Muscle layer of colon (tissue), 2 donors: ENCODE measurements at regions not wholly inside any gene's neighbourhood (a gene's known extent, or its start where the extent isn't known, plus 50 kb on each side); places are given as distances from the start of the nearest gene placed in this dataset.

Source experiments
- H3K27ac ChIP-seq: one replicate; pipeline ENCODE4 v1.7.0; 2013; ENCODE audit warnings: low read depth, mild to moderate bottlenecking, low read length, moderate library complexity
- H3K27me3 ChIP-seq, 2 donors: one replicate each; pipeline ENCODE4 v1.7.0; 2013; ENCODE audit warnings: low read length in 2 of 2, mild to moderate bottlenecking in 2 of 2; ENCODE audit not compliant: insufficient read depth in 2 of 2, control insufficient read depth in 1 of 2
- H3K36me3 ChIP-seq: one replicate; pipeline ENCODE4 v1.7.0; 2013; ENCODE audit warnings: mild to moderate bottlenecking, low read length; ENCODE audit not compliant: insufficient read depth
- H3K4me1 ChIP-seq: one replicate; pipeline ENCODE4 v1.7.0; 2013; ENCODE audit warnings: mild to moderate bottlenecking, low read length; ENCODE audit not compliant: insufficient read depth
- H3K4me3 ChIP-seq, 2 donors: one replicate each; pipeline ENCODE4 v1.7.0; 2013; ENCODE audit warnings: low read length in 2 of 2, low read depth in 1 of 2, mild to moderate bottlenecking in 1 of 2, moderate library complexity in 1 of 2
- H3K9ac ChIP-seq: one replicate; pipeline ENCODE4 v1.7.0; 2013; ENCODE audit warnings: low read length
- H3K9me3 ChIP-seq: one replicate; pipeline ENCODE4 v1.7.0; 2013; ENCODE audit warnings: mild to moderate bottlenecking, low read length
- donor health status: abdominal sarcoma.
- donor health status: Adenocarcinoma of cecum.

DNA sequence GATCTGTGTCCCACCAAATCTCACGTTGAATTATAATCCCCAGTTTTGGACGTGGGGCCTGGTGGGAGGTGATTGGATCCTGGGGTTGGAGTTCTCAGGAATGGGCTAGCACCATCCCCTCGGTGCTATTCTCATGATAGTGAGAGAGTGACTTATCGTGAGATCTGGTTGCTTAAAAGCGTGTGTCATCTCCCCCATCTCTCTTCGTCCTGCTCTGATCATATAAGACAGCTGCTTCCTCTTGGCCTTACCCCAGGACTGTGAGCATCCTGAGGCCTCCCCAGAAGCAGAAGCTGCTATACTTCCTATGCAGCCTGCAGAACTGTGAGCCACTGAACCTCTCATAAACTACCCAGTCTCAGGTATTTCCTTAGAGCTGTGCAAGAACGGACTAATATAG lies 163.7 kb upstream of the NDUFV2 start:
- Histone ChIP-seq H3K9me3 (no peaks in the 10 kb centered on the region), H3K9ac (no peak overlapping the region), H3K4me1 (no peaks in the 10 kb centered on the region), H3K27ac (no peak overlapping the region), H3K36me3 (no peaks in the 10 kb centered on the region), H3K4me3 (no peak overlapping the region), H3K27me3 (no peaks in the 10 kb centered on the region)

DNA sequence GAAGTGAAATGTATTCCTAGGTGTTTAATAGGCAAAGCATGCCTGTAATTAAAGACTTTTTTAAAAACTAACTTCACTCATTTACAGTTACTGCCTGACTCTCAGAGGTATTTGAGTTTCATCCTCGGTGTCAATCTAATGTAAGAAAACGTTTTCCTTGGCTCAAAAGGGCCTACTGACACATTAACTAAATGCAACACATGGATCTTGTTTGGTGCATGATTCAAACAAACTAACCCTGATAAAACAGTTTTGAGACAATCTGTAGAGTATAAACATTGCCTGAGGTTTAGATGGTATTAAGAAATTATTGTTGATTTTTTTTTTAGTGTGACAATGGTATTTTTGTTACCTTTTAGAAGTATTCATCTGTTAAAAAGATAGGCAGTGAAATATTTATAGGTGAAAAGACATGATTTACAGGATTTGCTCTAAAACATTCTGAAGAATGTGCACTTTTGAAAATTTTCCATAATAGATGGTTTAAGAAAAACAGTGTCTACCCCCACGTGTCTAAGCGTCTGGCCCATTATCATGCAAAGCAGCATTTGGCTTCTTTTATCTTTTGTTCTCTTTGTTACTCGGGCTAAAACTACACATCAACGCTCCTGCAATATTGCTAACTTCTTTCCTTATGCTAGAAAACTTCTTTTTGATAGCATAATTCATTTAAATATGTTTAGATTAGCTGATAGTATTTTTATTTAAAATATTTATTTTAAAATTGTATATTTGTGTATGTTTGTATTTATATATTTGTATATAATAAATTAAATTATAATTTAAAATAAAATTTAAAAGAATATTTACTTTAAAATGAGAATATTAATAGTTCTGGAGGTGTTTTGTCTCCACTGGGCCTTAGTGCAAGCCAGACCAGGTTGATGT lies 160.2 kb upstream of the NDUFV2 start:
- Histone ChIP-seq H3K9ac (no peak overlapping the region), H3K4me3 (no peak overlapping the region), H3K27ac (no peak overlapping the region), H3K4me1 (no peaks in the 10 kb centered on the region), H3K9me3 (no peaks in the 10 kb centered on the region), H3K36me3 (no peaks in the 10 kb centered on the region), H3K27me3 (no peaks in the 10 kb centered on the region)

DNA sequence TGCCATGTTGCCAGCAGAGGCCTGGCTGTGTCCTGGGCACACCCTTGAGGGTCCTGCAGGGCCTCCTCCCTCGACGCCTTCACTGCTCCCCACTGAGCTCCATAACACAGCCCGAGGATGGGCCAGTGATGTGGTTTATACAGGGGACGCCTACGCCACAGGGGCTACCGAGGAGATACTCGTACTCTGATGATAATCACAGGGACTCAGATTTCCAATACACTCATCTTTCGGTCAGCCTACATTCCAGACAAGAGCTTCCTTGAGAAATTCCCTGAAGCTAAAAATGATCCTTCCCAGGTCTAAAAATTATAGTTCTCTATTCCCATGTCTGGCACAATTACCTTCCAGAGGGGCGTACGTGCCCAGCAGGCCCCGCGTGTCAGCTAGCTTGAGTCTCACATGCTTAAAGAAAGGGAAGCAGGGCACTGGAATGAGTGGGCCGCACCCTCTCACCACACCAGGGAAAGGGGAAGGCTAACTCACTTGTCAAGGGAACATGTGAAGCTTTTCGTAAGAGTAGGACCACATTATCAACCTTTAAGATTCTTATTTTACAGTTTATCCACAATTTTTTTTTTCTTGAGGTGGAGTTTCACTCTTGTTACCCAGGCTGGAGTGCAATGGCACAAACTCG lies 159.5 kb upstream of the NDUFV2 start:
- H3K36me3 ChIP-seq, result no peaks in the 10 kb centered on the region
- H3K27me3 ChIP-seq, result no peaks in the 10 kb centered on the region
- H3K9ac ChIP-seq, result no peak overlapping the region
- no peak overlapping the region for H3K27ac ChIP-seq
- H3K9me3 ChIP-seq, result no peaks in the 10 kb centered on the region
- H3K4me3 ChIP-seq, result no peak overlapping the region
- H3K4me1 ChIP-seq, result peaks cover 5% of the 10 kb centered on the region

DNA sequence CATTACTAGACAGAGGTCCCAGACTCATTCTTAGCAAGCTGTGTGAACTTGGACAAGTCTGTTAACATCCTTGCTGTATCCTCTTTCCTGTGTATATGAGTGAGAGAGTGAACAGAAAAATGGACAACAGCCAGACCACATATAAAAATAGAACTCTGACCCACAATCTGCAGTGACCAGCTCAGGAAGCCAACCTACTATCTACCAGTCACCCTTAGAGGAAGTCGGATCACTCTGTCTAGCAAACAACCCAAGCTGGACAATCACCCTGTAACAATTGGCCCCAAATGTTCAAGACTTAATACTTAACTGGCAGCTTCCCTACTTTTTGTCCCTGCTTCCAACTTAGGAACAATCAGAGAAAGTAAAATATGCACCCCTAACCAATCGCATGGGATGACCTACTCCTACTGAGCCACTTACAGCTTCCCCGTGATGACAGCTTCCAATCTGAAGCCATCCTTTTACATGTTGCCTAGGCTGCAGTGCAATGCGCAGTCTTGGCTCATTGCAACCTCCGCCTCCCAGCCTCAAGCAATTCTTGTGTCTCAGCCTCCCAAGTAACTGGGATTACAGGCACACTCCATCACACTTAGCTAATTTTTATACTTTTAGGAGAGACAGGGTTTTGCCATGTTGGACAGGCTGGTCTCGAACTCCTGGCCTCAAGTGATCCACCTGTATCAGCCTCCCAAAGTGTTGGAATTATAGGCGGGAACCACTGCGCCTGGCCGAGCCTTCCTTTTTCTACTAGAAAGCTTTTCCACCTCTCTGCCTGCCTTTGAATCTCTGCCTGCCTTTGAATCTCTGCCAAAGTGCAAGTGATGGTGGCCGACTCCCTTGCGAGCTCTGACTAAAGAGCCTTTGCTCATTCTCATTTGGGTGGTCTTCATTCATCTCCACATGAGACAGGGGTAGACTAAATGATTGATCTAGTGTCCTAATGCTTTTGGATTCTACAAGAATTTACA lies 158.3 kb upstream of the NDUFV2 start:
- Histone ChIP-seq H3K27ac (no peak overlapping the region), H3K9ac (no peak overlapping the region), H3K4me1 (peaks cover 12% of the 10 kb centered on the region), H3K36me3 (no peaks in the 10 kb centered on the region), H3K27me3 (no peaks in the 10 kb centered on the region), H3K4me3 (no peak overlapping the region), H3K9me3 (no peaks in the 10 kb centered on the region)

DNA sequence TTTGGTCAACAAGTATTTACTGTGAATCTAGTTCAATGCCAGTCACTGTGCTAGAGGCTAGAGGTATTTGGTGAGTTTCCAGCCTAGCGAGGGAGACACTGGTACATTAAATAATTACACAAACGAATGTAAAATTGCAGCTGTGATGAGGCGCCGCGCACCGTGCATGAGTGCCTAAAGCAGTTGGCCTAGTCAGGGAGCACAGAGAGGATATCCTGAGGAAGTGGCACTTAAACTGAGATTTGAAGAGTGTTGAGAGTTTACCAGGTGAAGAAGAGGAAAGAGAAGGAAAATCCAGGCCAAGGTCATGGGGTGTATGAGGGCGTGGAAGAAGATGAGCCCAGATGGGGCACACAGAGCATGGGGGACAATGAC lies 157.6 kb upstream of the NDUFV2 start:
- H3K4me3 ChIP-seq, result no peak overlapping the region
- no peaks in the 10 kb centered on the region for H3K27me3 ChIP-seq
- no peaks in the 10 kb centered on the region for H3K9me3 ChIP-seq
- peaks cover 12% of the 10 kb centered on the region for H3K4me1 ChIP-seq
- no peak overlapping the region for H3K27ac ChIP-seq
- H3K36me3 ChIP-seq, result no peaks in the 10 kb centered on the region
- H3K9ac ChIP-seq, result no peak overlapping the region

DNA sequence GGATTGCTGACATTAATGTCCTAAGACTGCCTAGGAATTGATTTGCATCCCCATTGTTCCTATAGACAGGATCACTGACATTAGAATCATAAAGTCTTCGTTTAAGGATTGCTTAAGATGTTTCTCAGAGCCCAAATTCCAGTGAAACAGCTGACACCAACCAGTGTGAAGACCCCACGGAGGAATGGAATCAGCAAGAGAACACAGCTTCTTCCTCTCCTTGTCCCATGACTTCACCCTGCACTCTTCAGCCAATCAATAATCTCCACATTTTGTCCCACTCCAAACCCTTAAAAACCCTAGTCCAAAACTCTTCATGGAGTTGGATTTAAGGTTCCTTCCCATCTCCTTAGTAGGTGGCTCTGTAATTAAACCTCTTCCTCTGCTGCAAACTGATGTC lies 157.0 kb upstream of the NDUFV2 start:
- H3K9me3 ChIP-seq, result no peaks in the 10 kb centered on the region
- no peak overlapping the region for H3K4me3 ChIP-seq
- H3K27ac ChIP-seq, result no peak overlapping the region

DNA sequence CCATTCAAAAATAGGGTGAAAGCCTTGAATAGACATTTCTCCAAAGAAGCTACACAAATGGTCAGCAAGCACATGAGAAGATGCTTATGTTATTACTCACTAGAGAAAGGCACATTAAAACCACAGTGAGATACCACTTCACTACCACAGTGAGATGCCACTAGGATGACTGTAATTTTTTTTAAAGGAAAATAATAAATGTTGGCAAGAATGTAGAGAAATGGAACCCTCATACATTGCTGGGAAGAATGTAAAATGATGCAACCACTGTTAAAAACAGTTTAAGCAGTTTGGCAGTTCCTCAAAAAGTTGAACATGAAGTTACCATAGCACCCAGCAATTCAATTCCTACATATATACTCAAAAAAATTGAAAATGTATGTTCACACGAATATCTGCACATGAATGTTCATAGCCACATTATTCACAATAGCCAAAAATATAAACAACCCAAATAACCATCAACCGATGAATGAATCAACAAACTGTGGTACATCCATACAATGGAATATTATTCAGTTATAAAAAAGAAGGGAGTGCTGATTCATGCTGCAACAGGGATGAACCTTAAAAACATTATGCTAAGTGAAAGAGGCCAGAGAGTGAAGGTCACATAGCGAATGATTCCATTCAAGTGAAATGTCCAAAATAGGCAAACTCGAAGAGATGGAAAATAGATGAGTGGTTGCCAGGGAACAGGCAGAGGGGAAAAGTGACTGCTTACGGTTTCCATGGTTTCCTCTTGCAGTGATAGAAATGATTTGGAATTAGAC lies 156.2 kb upstream of the NDUFV2 start:
- H3K4me1 ChIP-seq, result peaks cover 12% of the 10 kb centered on the region
- H3K4me3 ChIP-seq, result no peak overlapping the region
- no peak overlapping the region for H3K9ac ChIP-seq
- H3K27ac ChIP-seq, result no peak overlapping the region
- H3K36me3 ChIP-seq, result no peaks in the 10 kb centered on the region
- no peaks in the 10 kb centered on the region for H3K9me3 ChIP-seq
- no peaks in the 10 kb centered on the region for H3K27me3 ChIP-seq

More for the DNA sequence above, 157.0 kb upstream of the NDUFV2 start:
- Histone ChIP-seq H3K9ac (no peak overlapping the region), H3K27me3 (no peaks in the 10 kb centered on the region), H3K4me1 (peaks cover 12% of the 10 kb centered on the region), H3K36me3 (no peaks in the 10 kb centered on the region)

DNA sequence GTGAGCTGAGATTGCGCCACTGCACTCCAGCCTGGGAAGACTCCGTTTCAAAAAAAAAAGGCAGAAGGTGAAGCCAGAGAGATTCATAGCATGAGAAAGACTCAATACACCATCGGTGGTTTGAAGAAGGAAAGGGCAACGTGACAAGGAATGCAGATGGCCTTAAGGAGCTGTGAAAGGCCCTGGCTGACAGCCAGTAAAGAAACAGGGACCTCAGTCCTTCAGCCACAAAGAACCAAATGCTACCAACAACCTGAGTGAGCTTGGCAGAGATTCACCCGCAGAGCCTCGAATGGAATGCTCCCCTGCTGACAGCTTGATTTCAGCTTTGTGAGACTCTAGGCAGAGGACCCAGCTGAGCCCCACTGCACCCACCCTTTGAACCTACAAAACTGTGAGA lies 154.9 kb upstream of the NDUFV2 start:
- H3K9me3 ChIP-seq, result no peaks in the 10 kb centered on the region
- peak overlapping the region; percentile 90 for H3K27ac ChIP-seq
- no peak overlapping the region for H3K4me3 ChIP-seq
- no peaks in the 10 kb centered on the region for H3K27me3 ChIP-seq
- H3K36me3 ChIP-seq, result no peaks in the 10 kb centered on the region
- H3K9ac ChIP-seq, result no peak overlapping the region
- H3K4me1 ChIP-seq, result peaks cover 12% of the 10 kb centered on the region

DNA sequence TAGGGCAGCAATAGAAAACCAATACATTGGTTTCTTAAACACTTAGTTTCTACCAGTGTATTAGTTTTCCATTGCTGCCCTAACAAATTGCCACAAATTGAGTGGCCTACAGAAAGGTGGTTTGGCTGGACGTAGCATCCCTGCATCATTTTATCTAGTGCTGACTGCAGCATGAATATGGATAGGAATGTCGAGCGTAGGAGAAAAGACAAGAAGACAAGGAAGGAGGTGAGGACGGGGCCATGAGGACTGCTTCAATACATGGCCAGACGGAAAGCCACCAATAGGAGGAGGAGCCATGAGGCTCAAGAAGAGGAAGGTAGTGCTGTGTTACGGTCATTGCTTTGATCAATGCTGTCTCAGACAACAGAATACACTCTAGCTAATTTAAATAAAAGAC lies 154.5 kb upstream of the NDUFV2 start:
- no peaks in the 10 kb centered on the region for H3K27me3 ChIP-seq
- H3K27ac ChIP-seq, result peak overlapping the region; percentile 90
- peaks cover 12% of the 10 kb centered on the region for H3K4me1 ChIP-seq
- no peaks in the 10 kb centered on the region for H3K9me3 ChIP-seq
- no peaks in the 10 kb centered on the region for H3K36me3 ChIP-seq
- no peak overlapping the region for H3K9ac ChIP-seq
- H3K4me3 ChIP-seq, result peak overlapping the region in 1 of 2 donors; percentile 34

DNA sequence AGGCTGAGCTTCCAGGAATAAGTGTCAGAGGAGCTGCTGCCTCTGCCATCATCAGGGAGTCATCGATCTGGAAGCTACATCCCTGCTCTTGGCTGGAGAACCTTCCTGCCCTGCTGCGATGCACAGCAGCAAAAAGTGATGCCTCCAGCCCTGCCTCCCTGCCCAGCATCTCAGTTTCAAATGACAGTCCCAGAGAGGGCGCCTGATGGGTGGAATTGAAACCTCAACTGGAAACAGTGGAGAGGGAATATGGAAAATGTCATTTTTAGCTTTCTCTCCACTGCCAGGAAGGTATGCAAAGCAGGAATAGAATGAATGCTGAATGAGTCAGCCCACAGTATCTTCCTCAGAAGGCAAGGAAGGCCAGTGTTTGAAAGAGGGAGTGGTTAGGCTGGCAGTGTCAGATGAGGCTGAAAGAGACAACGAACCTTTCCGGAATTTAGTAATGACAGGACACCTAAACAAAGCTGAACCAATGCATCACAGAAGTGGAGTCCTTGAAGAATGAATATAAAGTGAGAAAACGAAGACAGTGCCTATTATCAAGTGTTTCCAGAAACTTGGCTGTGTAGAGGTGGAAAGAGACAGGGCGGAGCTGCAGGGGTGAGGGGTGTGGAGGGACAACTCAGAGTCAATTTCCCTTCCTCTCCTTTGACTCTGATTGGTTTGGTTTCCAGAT lies 153.9 kb upstream of the NDUFV2 start:
- Histone ChIP-seq H3K4me3 (peak overlapping the region; percentile 34), H3K27ac (peak overlapping the region; percentile 90), H3K9ac (peak overlapping the region; percentile 45), H3K36me3 (no peaks in the 10 kb centered on the region), H3K27me3 (no peaks in the 10 kb centered on the region), H3K4me1 (peaks cover 12% of the 10 kb centered on the region), H3K9me3 (no peaks in the 10 kb centered on the region)
